ENCODE measurements at regions not wholly inside any gene's neighbourhood (a gene's known extent, or its start where the extent isn't known, plus 50 kb on each side); places are given as distances from the start of the nearest gene placed in this dataset.
"Not testable (repeated sequence)": the region's sequence is repeated elsewhere in the genome, so short reads cannot be mapped to it uniquely, and the experiment has no call there.

GRCh38 chr2:87452861-87453260 is 295.0 kb upstream of the PLGLB2 start:
- H3K27ac ChIP-seq; H3K9me3 ChIP-seq; H3K4me1 ChIP-seq; H3K36me3 ChIP-seq; intact Hi-C loops (cut with DNase I); H3K27me3 ChIP-seq; H3K4me3 ChIP-seq: not testable (repeated sequence)
- ATAC-seq (peak; percentile 22 to 60 (median 56)), DNase-seq (peak in 1 of 3 donors; percentile 54)
- WGBS (ENCODE audit: insufficient coverage, low coverage, low lambda C conversion rate, missing lambda C conversion rate): 40% methylated on average over 1 of the region's 1 CpG

- H3K27me3 ChIP-seq; H3K4me3 ChIP-seq; ATAC-seq; intact Hi-C loops (cut with DNase I); DNase-seq; H3K4me1 ChIP-seq; H3K9me3 ChIP-seq; H3K36me3 ChIP-seq; H3K27ac ChIP-seq: not testable (repeated sequence)
- WGBS (ENCODE audit: insufficient coverage, low coverage, low lambda C conversion rate, missing lambda C conversion rate): 67% methylated on average over 1 of the region's 1 CpG
Measured at GRCh38 chr2:87453965-87454364, 293.9 kb upstream of the PLGLB2 start.

- DNase-seq; intact Hi-C loops (cut with DNase I); H3K27ac ChIP-seq; ATAC-seq; H3K4me3 ChIP-seq; H3K27me3 ChIP-seq; H3K36me3 ChIP-seq; H3K9me3 ChIP-seq; H3K4me1 ChIP-seq: not testable (repeated sequence)
- WGBS (ENCODE audit: insufficient coverage, low coverage, low lambda C conversion rate, missing lambda C conversion rate): 80% methylated on average over 2 of the region's 2 CpGs
Measured at GRCh38 chr2:87454421-87454820, 293.5 kb upstream of the PLGLB2 start.

GRCh38 chr2:87455209-87455853 is 292.6 kb upstream of the PLGLB2 start:
- intact Hi-C loops (cut with DNase I); H3K4me1 ChIP-seq; H3K9me3 ChIP-seq; DNase-seq; H3K27me3 ChIP-seq; H3K36me3 ChIP-seq: not testable (repeated sequence)
- Histone ChIP-seq H3K27ac (peak overlapping the region in 2 of 3 donors; percentile 37 to 47), H3K4me3 (peak overlapping the region; percentile 9 to 36 (median 21))
- peak; percentile 77 to 86 (median 80) for ATAC-seq
- 24% methylated on average over 2 of the region's 13 CpGs for WGBS (ENCODE audit: insufficient coverage, low coverage, low lambda C conversion rate, missing lambda C conversion rate)

GRCh38 chr2:87455854-87456249 is 292.0 kb upstream of the PLGLB2 start:
- H3K27me3 ChIP-seq; H3K4me1 ChIP-seq; H3K9me3 ChIP-seq; intact Hi-C loops (cut with DNase I); H3K36me3 ChIP-seq: not testable (repeated sequence)
- peak; percentile 31 to 61 (median 43) for ATAC-seq
- peak in 2 of 3 donors; percentile 32 to 59 for DNase-seq
- Histone ChIP-seq H3K4me3 (peak overlapping the region; percentile 9 to 36 (median 21)), H3K27ac (peak overlapping the region in 2 of 3 donors; percentile 37 to 47)
- WGBS (ENCODE audit: insufficient coverage, low coverage, low lambda C conversion rate, missing lambda C conversion rate): 0% methylated on average over 1 of the region's 9 CpGs

GRCh38 chr2:87456477-87457128 is 291.3 kb upstream of the PLGLB2 start:
- H3K27ac ChIP-seq; H3K27me3 ChIP-seq; intact Hi-C loops (cut with DNase I); DNase-seq; H3K36me3 ChIP-seq; H3K9me3 ChIP-seq; H3K4me1 ChIP-seq; H3K4me3 ChIP-seq: not testable (repeated sequence)
- peak in 3 of 4 donors; percentile 34 to 43 (median 40) for ATAC-seq
- WGBS (ENCODE audit: insufficient coverage, low coverage, low lambda C conversion rate, missing lambda C conversion rate): 20% methylated on average over 1 of the region's 17 CpGs

- no CpG with 5 or more reads among the region's 8 CpGs for WGBS (ENCODE audit: insufficient coverage, low coverage, low lambda C conversion rate, missing lambda C conversion rate)
Measured at GRCh38 chr2:87457129-87457499, 290.8 kb upstream of the PLGLB2 start.

GRCh38 chr2:87458938-87459337 is 288.9 kb upstream of the PLGLB2 start:
- H3K4me3 ChIP-seq; H3K27ac ChIP-seq; H3K36me3 ChIP-seq; H3K27me3 ChIP-seq; H3K4me1 ChIP-seq; intact Hi-C loops (cut with DNase I); DNase-seq; H3K9me3 ChIP-seq: not testable (repeated sequence)
- peak in 2 of 4 donors; percentile 7 to 19 for ATAC-seq
- WGBS (ENCODE audit: insufficient coverage, low coverage, low lambda C conversion rate, missing lambda C conversion rate): no CpG with 5 or more reads among the region's 3 CpGs

More at GRCh38 chr2:87457129-87457499, 290.8 kb upstream of the PLGLB2 start:
- H3K9me3 ChIP-seq; H3K27me3 ChIP-seq; H3K4me1 ChIP-seq; H3K36me3 ChIP-seq; intact Hi-C loops (cut with DNase I); ATAC-seq; H3K27ac ChIP-seq; DNase-seq; H3K4me3 ChIP-seq: not testable (repeated sequence)

- H3K4me3 ChIP-seq; H3K4me1 ChIP-seq; H3K9me3 ChIP-seq; H3K36me3 ChIP-seq; DNase-seq; H3K27me3 ChIP-seq; ATAC-seq; intact Hi-C loops (cut with DNase I); H3K27ac ChIP-seq: not testable (repeated sequence)
- WGBS (ENCODE audit: insufficient coverage, low coverage, low lambda C conversion rate, missing lambda C conversion rate): 25% methylated on average over 1 of the region's 2 CpGs
Measured at GRCh38 chr2:87460104-87460503, 287.8 kb upstream of the PLGLB2 start.

GRCh38 chr2:87460662-87461061 is 287.2 kb upstream of the PLGLB2 start:
- H3K9me3 ChIP-seq; H3K27ac ChIP-seq; ATAC-seq; H3K36me3 ChIP-seq; H3K4me3 ChIP-seq; H3K4me1 ChIP-seq; H3K27me3 ChIP-seq; intact Hi-C loops (cut with DNase I); DNase-seq: not testable (repeated sequence)
- WGBS (ENCODE audit: insufficient coverage, low coverage, low lambda C conversion rate, missing lambda C conversion rate): no CpG with 5 or more reads among the region's 1 CpG

- H3K27me3 ChIP-seq; H3K27ac ChIP-seq; ATAC-seq; H3K4me3 ChIP-seq; intact Hi-C loops (cut with DNase I); H3K36me3 ChIP-seq; DNase-seq; H3K4me1 ChIP-seq; H3K9me3 ChIP-seq: not testable (repeated sequence)
- WGBS (ENCODE audit: insufficient coverage, low coverage, low lambda C conversion rate, missing lambda C conversion rate): 78% methylated on average over 3 of the region's 4 CpGs
Measured at GRCh38 chr2:87461671-87462070, 286.2 kb upstream of the PLGLB2 start.

Data from right lobe of liver (tissue), 6 donors.